GM21737 (cell line): ENCODE measurements at regions not wholly inside any gene's neighbourhood (a gene's known extent, or its start where the extent isn't known, plus 50 kb on each side); places are given as distances from the start of the nearest gene placed in this dataset.

Experiments used
- ATAC-seq: cut with Tn5 transposase; IDR thresholded peaks from one replicate; pipeline ENCODE4 v1.9.1; 2021; ENCODE audit warnings: mild to moderate bottlenecking, moderate library complexity; ENCODE audit not compliant: unreplicated experiment

DNA sequence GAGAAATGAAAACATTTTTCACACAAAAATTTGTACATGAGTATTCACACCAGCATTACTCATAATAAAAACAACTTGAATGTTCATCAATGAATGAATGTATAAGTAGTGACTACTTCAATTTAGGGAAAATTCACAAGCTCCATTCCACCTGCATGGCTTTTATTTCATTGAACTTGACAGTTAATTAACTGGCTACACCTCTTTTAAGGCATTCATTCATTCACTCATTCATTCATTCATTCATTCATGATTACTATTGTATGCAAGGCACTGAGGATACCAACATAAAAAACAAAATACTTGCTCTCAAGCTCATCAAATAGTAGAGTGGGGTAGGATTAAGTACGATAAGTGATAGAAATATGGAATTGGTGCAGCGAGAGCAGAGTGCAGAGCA lies 198.3 kb upstream of the DLGAP1 start:
- ATAC-seq: no peak

DNA sequence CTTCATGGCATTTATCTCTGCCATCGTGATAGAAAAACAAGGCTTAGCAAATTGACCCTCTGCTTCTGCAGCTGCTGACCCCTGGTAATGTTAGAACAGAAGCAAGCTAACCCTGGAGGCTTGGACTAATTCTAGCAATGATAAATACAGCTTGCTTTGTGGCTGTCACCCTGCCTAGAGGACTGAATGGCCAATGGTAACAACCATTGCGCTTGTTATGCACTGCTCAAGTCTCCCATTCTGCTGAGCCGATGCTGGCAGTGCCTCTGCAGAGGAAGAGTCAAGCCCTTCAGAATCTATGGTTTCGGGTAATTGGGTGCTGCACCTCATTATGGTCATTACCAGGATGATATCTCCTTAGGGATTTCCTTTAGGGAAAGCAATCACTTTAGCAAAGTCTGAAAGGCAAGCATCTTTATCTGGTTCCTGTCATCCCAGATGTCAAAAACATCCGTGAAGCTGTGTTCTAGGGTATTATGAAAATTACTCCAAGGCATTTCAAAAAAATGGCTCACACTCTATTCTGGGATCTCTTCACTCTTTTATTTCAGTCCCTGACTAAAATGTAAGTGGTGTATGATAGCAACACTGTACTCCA lies 186.8 kb upstream of the DLGAP1 start:
- ATAC-seq: no peak

DNA sequence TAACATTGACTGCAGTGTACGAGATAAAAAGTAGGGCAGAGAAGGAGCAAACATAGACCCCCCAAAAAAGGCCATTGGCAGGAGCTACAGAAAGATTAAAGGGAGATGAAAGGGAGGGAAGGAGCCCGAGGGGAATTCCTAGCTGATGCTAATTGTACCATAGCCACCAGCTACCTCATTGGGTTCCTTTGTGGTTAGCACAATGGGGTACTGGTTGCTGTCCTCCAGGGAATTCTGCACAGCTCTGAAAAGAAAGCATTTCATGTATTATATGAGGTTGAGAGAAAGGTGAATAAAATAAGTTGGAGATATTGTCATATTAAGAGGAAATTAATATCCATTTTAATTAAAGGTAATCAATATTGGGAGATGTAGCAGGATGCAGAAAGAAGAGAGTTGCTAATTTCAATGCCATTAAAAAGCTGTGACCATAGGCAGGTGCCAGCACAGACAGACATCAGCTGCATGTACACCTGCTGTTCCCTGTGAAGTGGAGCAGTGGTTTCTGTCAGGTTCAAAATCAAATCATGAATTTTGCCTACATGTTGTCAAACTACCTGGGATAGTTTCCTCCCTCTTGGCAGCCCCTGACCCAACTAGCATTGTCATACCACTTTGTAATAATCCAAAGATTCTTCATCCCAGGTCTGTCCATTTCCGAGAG lies 185.4 kb upstream of the DLGAP1 start:
- no peak for ATAC-seq

DNA sequence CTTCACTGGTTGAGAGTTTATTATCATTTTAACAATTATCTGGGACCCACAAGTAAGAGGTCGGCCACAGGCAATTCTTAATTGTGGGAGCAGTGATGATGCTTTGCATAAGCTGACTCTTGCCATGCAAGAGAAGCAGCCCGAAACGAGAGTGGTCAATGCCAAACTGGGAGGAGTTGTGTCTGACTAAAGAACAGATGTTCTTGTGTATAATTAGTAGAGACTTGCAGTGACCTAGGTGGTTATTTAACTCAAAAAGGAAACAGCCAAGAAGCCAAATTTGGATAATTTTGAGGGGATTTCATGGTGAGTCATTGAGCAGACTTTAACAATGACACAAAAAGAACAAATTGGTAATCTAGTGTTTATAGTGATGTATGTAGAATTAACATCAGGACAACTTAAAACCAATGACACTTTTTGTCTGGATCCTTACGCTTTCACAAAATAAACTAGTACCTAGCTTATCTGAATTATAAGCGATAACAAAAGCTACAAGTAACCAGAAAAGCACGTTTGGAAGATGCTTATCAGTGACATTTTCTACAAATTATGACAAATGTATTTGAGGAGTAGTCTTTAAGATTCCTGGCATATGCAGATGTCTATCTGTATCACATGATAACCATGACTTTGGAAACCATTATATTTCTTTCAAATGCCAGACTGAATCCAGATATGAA lies 184.7 kb upstream of the DLGAP1 start:
- peak; percentile 84 for ATAC-seq

DNA sequence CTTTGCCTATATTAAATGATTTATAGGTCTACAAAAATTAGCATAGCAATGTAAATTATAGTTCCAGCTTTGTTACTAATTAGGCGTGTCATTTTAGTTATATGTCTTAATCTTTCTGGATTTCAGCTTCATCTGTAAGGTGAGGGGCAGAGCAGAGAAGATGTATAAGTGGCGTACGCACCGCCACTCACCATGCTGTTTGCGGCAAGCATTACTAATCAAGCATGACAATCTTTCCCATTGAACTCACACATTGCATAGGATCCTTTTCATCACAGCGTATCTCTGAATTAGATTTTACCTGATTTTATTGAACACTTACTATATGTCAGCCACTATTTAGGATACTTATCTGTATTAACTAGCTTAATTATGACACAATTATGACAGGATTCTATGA lies 183.6 kb upstream of the DLGAP1 start:
- no peak for ATAC-seq

DNA sequence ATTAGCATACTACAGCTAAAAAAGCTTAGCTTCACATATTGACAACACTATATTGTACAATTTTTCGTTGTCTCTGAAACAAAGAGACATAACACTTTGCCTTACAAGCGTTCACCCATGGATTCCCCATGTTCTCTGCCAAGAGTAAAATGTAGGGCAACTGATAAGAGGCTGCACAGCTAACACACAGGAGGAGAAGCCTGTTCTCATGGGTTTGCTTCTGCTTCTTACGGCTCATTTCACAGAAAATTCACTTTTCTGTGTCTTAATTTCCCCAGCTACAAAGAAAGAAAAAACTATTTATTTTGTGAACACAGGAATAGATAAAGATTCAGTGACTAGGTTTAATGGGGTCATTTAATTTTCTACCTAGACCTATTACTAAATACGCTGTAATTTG lies 182.8 kb upstream of the DLGAP1 start:
- ATAC-seq: no peak

DNA sequence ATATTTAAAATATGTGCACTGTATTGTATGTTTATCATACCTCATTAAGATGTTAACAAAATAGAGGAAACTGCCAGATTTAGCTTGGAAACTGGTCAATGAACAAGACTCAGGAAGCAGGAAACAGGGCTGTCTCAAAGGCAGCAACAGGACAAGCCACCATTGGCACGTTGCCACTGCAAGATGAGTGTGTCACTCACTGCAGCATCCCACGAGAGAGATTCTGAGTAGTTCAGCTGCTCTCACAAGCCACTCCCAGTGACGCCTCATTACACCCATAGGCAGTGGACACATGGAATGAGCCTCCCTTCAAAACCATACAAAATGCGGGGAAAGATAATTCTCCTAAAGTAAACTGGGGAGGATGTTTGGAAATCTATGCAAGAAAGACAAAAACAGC lies 181.9 kb upstream of the DLGAP1 start:
- ATAC-seq: no peak

DNA sequence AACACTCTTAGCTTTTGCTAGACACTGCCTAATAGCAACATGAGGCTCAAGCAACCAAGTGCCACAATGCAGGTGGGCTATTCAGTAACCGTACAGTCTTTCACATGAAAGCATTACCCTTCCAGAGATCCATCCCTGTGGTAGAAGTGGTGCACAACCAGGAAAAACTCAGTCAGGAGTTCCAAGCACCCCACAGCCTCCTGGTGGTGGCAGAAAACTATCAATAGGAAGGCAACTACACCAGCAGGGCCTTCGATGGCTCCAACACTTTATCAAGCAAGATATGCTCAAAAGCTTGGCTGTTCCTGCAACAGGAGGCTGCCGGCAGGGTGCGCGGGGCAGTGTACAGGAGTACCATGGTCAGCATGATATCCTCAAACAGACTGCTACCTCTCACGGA lies 176.1 kb upstream of the DLGAP1 start:
- ATAC-seq: no peak

DNA sequence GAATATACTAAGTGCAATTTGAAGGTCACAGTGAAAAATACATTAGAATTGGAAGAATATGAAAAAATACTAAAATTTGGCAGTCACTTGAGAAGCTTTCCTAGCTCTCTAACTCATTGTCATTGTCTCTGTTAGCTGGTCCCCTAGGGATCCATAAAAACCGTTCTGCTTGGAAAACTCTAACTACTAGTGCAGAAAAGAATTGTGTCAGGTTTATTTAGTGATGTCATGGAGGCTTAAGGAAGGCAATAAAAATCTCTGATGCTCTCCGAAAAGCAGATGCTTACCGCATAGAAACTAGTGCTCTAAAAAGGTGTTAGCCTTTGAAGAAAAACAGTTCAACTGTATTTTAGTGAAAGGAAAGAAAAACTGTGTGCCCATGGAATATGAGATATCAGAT lies 150.1 kb upstream of the DLGAP1 start:
- no peak for ATAC-seq

DNA sequence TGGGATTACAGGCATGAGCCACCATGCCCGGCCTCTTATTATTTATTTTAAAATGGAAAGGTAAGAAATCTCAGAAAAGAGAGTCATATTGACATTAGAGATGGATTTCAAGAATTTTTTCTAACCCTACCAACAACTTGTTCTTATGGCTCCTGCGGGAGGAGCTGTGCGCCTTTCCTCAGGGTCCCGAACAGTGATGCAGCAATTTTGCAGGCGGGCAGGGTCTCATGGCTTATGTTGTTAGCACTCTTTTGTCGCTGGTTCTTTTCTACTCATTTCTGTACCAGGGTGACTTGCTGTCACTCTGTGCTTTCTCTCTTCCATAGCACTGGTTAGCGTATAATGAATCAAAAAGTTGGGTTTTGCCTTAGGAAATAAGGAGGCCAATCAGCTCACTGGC lies 148.8 kb upstream of the DLGAP1 start:
- no peak for ATAC-seq

DNA sequence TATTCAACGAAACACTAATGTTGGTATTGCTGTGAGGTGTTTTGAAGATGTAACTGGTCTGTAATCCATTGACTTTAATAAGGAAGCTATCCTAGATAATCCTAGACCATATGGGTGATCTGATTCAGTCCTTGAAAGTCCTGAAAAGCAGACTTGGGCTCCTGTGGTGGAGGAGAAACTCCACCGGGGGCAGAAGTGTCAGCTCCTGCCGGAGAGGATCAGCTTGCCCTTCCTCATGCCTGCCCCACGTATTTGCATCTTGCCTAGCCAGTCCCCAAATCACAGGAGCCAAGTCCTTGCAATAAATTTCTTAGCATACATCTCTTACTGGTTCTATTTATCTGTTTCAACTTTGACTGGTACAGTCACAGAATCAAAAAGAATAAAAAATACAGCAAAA lies 144.2 kb upstream of the DLGAP1 start:
- ATAC-seq: no peak

DNA sequence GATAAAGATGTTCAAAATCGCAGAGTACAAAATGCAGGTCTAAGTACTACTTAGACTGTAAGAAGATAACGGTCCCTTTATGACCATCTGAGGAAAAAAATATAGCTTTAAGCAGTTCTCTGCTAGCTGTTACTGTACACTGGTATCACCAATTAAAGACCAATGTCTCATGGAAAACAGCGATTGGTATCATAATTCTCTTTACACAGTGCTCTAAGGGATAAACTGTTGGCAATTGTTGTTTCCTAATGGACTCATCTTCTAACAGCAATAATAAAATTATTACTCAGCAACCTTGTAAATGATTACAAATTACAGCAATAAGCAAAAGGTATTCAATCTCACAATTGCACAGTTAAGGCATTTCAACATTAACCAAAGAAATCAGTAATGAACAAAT lies 142.2 kb upstream of the DLGAP1 start:
- ATAC-seq: no peak

DNA sequence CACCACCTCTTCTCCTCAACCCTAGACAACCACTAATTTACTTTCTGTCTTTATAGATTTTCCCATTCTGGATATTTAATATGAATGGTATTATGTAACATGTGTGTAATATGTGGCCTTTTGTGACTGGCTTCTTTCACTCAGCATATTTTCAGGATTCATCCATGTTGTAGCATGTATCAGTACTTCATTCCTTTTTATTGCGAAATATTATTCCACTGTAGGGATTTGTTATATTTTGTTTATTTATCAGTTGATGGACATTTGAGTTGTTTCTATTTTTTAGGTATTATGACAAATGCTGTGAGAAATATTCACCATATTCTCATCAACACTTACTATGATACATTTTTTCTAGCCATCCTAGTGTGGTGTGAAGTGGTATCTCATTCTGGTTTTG lies 138.8 kb upstream of the DLGAP1 start:
- no peak for ATAC-seq

DNA sequence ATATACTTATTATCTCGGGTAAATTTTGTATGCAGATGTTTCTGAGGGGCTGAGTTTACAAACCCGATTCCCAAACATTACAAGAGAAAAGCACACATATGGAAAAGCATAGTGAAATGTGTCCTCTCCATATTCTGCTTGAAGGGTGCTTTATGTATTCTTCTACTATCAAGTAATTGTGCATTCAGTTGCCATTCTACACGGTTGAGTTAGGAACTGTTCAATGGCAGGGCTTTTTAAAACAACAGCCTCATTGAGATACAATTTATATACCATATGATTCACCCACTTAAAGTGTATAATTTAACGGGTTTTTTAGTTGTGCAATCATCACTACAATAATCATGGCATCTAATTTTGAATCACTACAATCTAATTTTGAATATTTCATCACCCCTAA lies 138.4 kb upstream of the DLGAP1 start:
- no peak for ATAC-seq

DNA sequence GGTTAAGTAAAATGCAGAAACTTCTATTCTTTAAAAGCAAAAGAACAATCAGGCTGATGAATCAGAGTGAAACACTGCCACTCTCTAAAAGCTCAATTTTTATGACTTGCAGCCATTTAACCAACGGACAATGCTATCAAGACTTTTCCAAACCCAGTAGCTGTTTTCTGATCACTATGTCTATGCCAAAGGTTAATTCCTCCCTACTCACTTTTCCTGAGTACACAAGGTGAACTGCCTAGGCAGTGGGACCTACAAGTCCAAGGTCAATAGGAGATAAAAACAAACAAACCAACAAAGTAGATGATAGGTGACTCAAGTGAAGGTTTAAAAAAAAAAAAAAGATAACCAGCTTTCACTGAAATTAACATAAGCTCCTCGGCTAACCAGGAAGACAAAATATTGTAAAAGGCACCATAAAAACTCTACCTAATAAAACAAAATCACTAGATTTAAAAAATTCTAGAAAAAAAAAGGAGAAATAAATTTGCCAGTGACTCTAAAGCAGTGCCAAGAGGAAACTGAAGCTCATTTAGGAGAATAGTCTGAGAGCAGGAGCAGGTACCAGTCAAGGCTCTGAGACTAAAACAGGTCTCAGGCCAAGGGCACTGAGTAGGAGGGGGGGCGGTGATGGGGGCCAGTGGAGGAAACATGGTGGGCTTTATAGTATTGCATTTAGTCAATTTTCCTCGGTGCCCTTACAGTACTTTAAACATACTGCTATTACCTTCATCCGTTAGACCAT lies 134.1 kb upstream of the DLGAP1 start:
- ATAC-seq: no peak

DNA sequence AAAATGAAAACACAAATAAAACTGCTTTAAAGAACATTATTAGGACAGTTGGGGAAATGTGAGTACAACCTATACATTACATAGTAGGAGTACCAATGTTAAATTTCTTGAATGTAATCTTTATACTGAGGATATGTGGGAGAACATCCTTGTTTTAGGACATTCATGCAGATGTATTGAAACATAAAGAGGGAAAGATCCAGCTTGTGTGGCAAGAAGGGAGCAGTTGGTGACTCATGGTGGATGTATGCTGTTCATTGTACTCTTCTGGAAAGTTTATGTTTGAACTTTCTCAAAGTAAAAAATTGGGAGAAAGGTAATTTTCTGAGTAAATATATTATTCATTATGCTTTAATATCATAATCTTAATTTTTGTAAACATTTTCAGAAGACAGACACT lies 132.1 kb upstream of the DLGAP1 start:
- ATAC-seq: no peak

DNA sequence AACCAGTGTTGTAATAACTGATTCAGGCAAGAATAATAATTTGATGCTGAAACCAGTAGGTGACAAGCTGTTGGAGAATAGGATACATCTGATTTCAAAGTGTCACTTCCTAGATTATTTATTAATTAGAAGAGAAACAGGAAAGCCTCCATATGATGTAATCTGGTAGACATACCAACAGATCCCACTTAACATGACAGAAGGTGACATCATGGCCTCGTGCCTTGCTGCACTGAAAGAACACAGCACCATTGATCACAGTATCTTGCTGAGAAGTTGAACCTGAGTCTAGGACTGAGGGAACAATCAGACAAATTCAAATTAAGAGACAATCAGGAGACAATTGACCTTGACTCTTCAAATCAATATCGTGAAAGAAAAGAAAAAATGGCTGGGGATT lies 131.6 kb upstream of the DLGAP1 start:
- no peak for ATAC-seq

DNA sequence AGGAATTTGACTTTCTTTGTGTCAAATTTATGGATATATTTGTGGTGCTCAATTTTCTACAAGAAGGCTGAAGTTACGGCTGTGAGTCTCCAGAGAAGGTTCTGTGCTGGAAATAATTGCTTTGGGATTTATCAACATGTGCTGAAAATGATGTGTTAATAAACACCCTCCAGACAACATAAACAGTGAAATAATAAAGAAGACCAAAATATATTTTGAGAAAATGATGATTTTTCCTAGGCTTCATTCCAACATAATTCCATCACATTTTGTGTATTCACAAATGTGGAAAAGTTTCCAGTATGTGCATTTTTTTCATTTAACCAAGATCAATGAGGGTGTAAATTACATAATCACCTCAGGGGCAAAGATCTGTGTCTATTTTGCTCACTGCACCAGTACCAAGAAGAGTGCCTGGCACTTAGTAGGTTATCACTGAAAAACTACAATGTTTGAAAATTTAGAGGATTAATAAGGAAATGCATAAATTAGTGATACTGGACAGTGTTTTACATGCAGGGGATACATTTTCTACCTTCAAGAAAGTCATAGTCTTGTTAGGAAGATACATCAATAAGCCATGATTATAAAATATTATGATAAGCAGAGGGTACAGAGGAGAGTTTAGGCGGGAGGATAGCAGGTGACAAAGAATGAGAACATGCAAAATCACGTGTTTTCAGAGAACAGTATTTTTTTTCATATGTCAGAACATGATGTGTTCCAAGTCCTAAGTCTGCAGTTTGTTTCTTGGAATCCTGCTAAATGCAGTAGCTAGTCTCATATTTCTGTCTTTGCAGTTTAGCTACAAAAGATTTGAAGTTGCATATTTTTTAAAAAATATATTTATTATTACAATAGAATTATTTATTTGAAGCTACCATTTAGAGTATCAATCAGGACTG lies 127.6 kb upstream of the DLGAP1 start:
- no peak for ATAC-seq

DNA sequence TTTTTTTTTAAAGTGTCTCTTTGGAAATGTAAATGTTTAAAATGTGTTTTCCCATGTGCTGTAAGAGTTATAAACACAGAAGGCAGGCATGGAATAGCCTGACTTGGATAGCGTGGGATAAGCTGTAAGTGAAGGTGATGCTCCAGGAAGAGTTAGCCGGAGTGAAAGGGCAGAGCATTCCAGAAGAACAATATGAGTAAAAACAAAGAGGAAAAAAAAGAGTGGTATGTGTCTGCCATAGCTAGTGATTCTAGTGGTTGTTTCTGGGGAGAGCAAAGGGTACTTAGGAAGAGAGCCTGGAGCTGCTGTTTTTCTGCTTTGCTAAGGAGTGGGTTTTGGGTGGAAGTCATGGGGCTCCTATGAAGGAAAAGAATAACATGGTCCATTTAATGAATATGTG lies 126.9 kb upstream of the DLGAP1 start:
- ATAC-seq: no peak

DNA sequence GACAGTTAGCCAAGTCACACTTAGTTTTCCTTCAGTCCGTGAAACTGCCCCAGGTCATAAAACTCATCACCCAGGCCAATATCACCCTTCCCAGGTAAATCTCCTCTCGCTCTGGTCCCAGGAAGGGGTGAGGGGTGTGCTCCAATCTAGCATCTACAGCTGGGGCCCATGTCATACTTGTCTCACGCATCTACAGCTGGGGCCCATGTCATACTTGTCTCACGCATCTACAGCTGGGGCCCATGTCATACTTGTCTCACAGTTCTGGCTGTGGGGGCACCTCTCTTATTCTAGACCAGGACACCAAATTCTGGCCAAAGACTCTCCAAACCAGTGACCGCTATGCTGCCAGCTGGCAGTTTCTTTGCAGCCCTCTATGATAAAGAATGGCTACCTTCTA lies 123.3 kb upstream of the DLGAP1 start:
- no peak for ATAC-seq

DNA sequence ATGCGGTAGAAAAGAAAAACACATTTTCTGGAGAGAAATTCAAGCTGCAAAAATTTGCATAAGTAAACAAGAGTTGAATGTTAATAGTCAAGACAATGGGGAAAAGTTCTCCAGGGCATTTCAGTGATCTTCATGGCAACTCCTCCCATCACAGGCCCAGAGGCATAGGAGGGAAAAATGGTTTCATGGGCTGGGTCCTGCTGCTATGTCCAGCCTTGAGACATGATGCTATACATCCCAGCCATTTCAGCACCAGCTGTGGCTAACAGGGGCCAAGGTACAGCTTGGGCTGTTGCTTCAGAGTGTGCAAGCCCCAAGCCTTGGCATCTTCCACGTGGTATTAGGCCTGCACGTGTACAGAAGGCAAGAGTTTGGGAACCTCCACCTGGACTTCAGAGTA lies 118.6 kb upstream of the DLGAP1 start:
- ATAC-seq: no peak
